Natural killer cell (primary cell): ENCODE measurements at regions not wholly inside any gene's neighbourhood (a gene's known extent, or its start where the extent isn't known, plus 50 kb on each side); places are given as distances from the start of the nearest gene placed in this dataset.

ENCODE experiments used
- ATAC-seq, 3 donors: fragments of 150-1000 bp in 2 of 3; fragments of 200-7000 bp in 1 of 3; cut with Tn5 transposase; 1 replicate in 1 of 3; 2 replicates in 2 of 3; pipeline ENCODE4 v1.10.0; 2021; ENCODE audit warnings: mild to moderate bottlenecking in 2 of 3, moderate library complexity in 2 of 3
- DNase-seq, 2 donors: peaks; one replicate each; pipeline versions ENCODE4 v3.0.0 to v3.0.0-alpha.2; 2013 to 2021; ENCODE audit warnings: mixed read lengths in 1 of 2
- H3K27ac ChIP-seq: one replicate; pipeline ENCODE4 v1.5.1; 2013; ENCODE audit warnings: mild to moderate bottlenecking, low read length
- H3K27me3 ChIP-seq: one replicate; pipeline ENCODE4 v1.6.1; 2013; ENCODE audit warnings: low read length; ENCODE audit not compliant: control insufficient read depth, insufficient read depth
- H3K36me3 ChIP-seq: one replicate; pipeline ENCODE4 v1.6.1; 2013; ENCODE audit warnings: low read length; ENCODE audit not compliant: control insufficient read depth, insufficient read depth
- H3K4me1 ChIP-seq: one replicate; pipeline ENCODE4 v1.6.1; 2013; ENCODE audit warnings: low read length; ENCODE audit not compliant: control insufficient read depth, insufficient read depth
- H3K4me3 ChIP-seq: one replicate; pipeline ENCODE4 v1.5.1; 2013; ENCODE audit warnings: low read length
- H3K9me3 ChIP-seq: one replicate; pipeline ENCODE4 v1.6.1; 2013; ENCODE audit warnings: low read length; ENCODE audit not compliant: control insufficient read depth, insufficient read depth
- H3K27ac Mint-ChIP-seq, 2 donors: one replicate each; pipeline ENCODE4 v1.8.0; 2022; ENCODE audit warnings: mild to moderate bottlenecking in 2 of 2, mixed read lengths in 2 of 2, moderate library complexity in 1 of 2
- H3K27me3 Mint-ChIP-seq, 2 donors: one replicate each; pipeline ENCODE4 v1.8.0; 2022; ENCODE audit warnings: low read depth in 2 of 2, mixed read lengths in 2 of 2
- H3K36me3 Mint-ChIP-seq: one replicate; pipeline ENCODE4 v1.8.0; 2022; ENCODE audit warnings: mixed read lengths
- H3K4me1 Mint-ChIP-seq, 2 donors: one replicate each; pipeline ENCODE4 v1.8.0; 2022; ENCODE audit warnings: mixed read lengths in 2 of 2
- H3K4me3 Mint-ChIP-seq: one replicate; pipeline ENCODE4 v1.8.0; 2022; ENCODE audit warnings: mild to moderate bottlenecking, moderate library complexity, mixed read lengths
- H3K9me3 Mint-ChIP-seq, 2 donors: one replicate each; pipeline ENCODE4 v1.8.0; 2022; ENCODE audit warnings: mixed read lengths in 2 of 2
- CTCF ChIP-seq: fragments of 200-600 bp; IDR thresholded peaks from one replicate; pipeline ENCODE4 v1.8.0; 2022; ENCODE audit warnings: antibody characterized with exemption
- WGBS: methylation state at CpG from one replicate; pipeline ENCODE4 v1.1.7; 2013; ENCODE audit warnings: missing lambda C conversion rate; ENCODE audit not compliant: insufficient coverage; 5-methylcytosine and 5-hydroxymethylcytosine counted together
- intact Hi-C: fragments of 100-400 bp; cut with micrococcal nuclease; formaldehyde crosslinking; loops from one replicate; pipeline ENCODE4 v1.14.2; 2022

- H3K9me3 Mint-ChIP-seq, result no peaks in the 10 kb centered on the region
- no peak for DNase-seq
- Histone ChIP-seq H3K36me3 (no peaks in the 10 kb centered on the region), H3K4me1 (no peaks in the 10 kb centered on the region), H3K27ac (no peak overlapping the region), H3K9me3 (no peaks in the 10 kb centered on the region), H3K27me3 (no peaks in the 10 kb centered on the region), H3K4me3 (no peak overlapping the region)
- peaks cover 0 to 7% of the 10 kb centered on the region in 2 donors for H3K27me3 Mint-ChIP-seq
- intact Hi-C loops, result no loop called here
- no peak overlapping the region for H3K4me3 Mint-ChIP-seq
- TF ChIP-seq CTCF, result no peak
- WGBS, result no CpG with 5 or more reads among the region's 1 CpG
- no peak for ATAC-seq
- H3K36me3 Mint-ChIP-seq, result no peaks in the 10 kb centered on the region
- no peak overlapping the region for H3K27ac Mint-ChIP-seq
- peaks cover 6 to 7% of the 10 kb centered on the region in 2 donors for H3K4me1 Mint-ChIP-seq
Observed at GRCh38 chr7:96784597-96784996, 75.0 kb upstream of the SEM1 start.

DNA sequence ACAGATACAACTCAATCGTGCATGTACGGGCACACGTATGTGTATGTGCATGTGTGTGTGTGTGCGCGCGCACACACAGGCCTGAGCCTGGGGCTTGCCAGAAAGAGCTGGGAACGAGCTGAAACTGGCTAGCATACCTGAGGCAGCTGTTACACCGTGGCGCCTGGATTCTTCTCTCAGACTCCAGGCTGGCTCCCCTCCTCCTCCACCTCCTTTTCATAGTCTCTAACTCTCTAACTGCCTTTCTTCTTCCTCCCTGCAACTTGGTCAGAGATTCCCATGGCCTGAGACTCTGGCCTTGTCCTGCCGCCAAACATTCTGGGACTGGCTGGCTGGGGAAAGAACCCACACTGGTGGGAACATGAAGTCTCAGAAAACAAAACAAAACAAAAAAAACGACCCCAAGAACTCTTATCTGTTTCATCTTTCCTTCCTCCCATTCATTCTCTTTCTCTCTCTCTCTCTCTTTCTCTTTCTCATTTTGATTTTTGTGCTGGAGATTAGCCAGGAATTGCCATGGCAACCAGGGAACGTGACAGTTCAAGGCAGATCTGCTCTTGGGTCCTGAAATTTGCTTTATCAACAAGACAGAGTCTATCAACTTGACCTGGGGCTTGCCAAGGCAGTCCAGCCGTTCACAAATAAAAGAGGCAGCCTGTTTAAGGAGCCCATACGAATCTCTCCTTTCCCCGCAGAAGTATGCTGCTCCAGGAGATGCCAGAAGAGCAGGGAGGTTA is 76.8 kb upstream of the SEM1 start:
- Histone ChIP-seq H3K9me3 (no peaks in the 10 kb centered on the region), H3K4me1 (no peaks in the 10 kb centered on the region), H3K4me3 (no peak overlapping the region), H3K36me3 (no peaks in the 10 kb centered on the region), H3K27me3 (no peaks in the 10 kb centered on the region), H3K27ac (no peak overlapping the region)
- no peak overlapping the region for H3K27ac Mint-ChIP-seq
- peaks cover 0 to 10% of the 10 kb centered on the region in 2 donors for H3K27me3 Mint-ChIP-seq
- no peak for TF ChIP-seq CTCF
- DNase-seq, result no peak
- no peak overlapping the region for H3K4me3 Mint-ChIP-seq
- no peak for ATAC-seq
- H3K9me3 Mint-ChIP-seq, result no peaks in the 10 kb centered on the region
- peaks cover 6 to 7% of the 10 kb centered on the region in 2 donors for H3K4me1 Mint-ChIP-seq
- intact Hi-C loops, result no loop called here
- H3K36me3 Mint-ChIP-seq, result no peaks in the 10 kb centered on the region
- 81% methylated on average over 13 of the region's 15 CpGs for WGBS

DNA sequence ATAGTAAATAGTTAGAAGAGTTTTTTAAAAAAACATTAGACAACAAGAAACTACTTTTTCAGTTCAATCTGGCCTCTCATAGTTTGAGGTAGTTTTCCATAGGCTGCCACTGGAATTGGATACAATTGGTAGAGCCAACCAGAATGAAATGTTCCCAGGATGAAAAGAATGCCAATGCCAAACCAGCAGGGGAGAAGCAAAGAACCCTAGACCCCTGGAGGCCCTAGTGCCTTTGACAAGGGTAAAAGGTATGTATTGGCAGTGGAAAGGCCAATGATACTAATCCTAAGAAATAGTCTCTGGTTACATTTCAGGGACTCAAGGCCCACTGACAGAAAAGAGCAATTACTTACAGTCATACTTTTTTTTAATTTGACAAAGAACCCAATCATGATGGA is 77.4 kb upstream of the SEM1 start:
- peaks cover 0 to 7% of the 10 kb centered on the region in 2 donors for H3K27me3 Mint-ChIP-seq
- no peaks in the 10 kb centered on the region for H3K27me3 ChIP-seq
- H3K9me3 ChIP-seq, result no peaks in the 10 kb centered on the region
- H3K36me3 Mint-ChIP-seq, result no peaks in the 10 kb centered on the region
- ATAC-seq (no peak), DNase-seq (no peak)
- no peaks in the 10 kb centered on the region for H3K4me1 ChIP-seq
- peaks cover 2 to 3% of the 10 kb centered on the region in 2 donors for H3K4me1 Mint-ChIP-seq
- TF ChIP-seq CTCF, result no peak
- no peak overlapping the region for H3K27ac Mint-ChIP-seq
- no peaks in the 10 kb centered on the region for H3K9me3 Mint-ChIP-seq
- no peak overlapping the region for H3K4me3 ChIP-seq
- no peak overlapping the region for H3K27ac ChIP-seq
- H3K36me3 ChIP-seq, result no peaks in the 10 kb centered on the region
- intact Hi-C loops, result no loop called here
- no peak overlapping the region for H3K4me3 Mint-ChIP-seq

DNA sequence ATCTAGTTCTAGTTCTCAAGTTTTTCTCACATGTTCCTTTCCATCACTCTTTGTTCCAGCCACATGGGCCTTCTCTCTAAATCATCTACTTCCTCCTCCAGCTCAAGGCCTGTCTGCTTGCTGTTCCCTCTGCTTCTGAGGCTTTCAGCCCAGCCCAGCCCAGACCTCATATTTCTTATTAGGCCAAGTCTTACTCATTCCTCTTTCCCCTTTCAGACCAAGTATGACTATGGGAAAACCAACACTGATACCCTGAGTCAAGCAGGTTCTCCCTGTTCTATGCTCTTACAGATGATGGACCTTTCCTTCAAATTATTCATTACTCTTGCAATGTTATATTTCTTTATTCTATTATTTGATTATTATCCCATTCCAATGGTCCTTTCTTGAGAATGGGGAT is 80.3 kb upstream of the SEM1 start:
- no peak for TF ChIP-seq CTCF
- Mint-ChIP-seq H3K4me1 (no peaks in the 10 kb centered on the region), H3K27ac (no peak overlapping the region), H3K4me3 (no peak overlapping the region), H3K36me3 (no peaks in the 10 kb centered on the region), H3K9me3 (no peaks in the 10 kb centered on the region), H3K27me3 (peaks cover 17 to 21% of the 10 kb centered on the region in 2 donors)
- Histone ChIP-seq H3K27me3 (no peaks in the 10 kb centered on the region), H3K4me1 (no peaks in the 10 kb centered on the region), H3K9me3 (no peaks in the 10 kb centered on the region), H3K4me3 (no peak overlapping the region), H3K27ac (no peak overlapping the region), H3K36me3 (no peaks in the 10 kb centered on the region)
- DNase-seq, result no peak
- no peak for ATAC-seq
- intact Hi-C loops, result no loop called here
